Retinal pigment epithelial cell (primary cell): ENCODE measurements at regions not wholly inside any gene's neighbourhood (a gene's known extent, or its start where the extent isn't known, plus 50 kb on each side); places are given as distances from the start of the nearest gene placed in this dataset.

ENCODE experiments used
- DNase-seq: peaks from one replicate; pipeline ENCODE4 v3.0.0-alpha.2; 2010; ENCODE audit warnings: low read depth
- H3K4me3 ChIP-seq: 2 replicates; pipeline ENCODE4 v1.5.1; 2011; ENCODE audit warnings: mild to moderate bottlenecking, low read length, control low read depth, moderate library complexity
- CTCF ChIP-seq: conservative IDR thresholded peaks from 2 replicates; pipeline ENCODE4 v1.5.1; 2011; ENCODE audit warnings: low read depth, low read length, control low read depth, inconsistent platforms

- no peak for DNase-seq
- TF ChIP-seq CTCF: no peak
- H3K4me3 ChIP-seq: no peak overlapping the region
These were observed 804.5 kb downstream of the C4orf33 start for GRCh38 chr4:129900430-129900953.

- DNase-seq: no peak
- no peak overlapping the region for H3K4me3 ChIP-seq
- no peak for TF ChIP-seq CTCF
These were observed 805.3 kb downstream of the C4orf33 start for GRCh38 chr4:129901205-129901604.

GRCh38 chr4:129903861-129904260 lies 807.9 kb downstream of the C4orf33 start:
- DNase-seq: no peak
- no peak overlapping the region for H3K4me3 ChIP-seq
- TF ChIP-seq CTCF: no peak

- H3K4me3 ChIP-seq: no peak overlapping the region
- no peak for TF ChIP-seq CTCF
- DNase-seq: no peak
These were observed 809.3 kb downstream of the C4orf33 start for GRCh38 chr4:129905256-129905655.

- no peak for TF ChIP-seq CTCF
- no peak for DNase-seq
- no peak overlapping the region for H3K4me3 ChIP-seq
These were observed 812.2 kb downstream of the C4orf33 start for GRCh38 chr4:129908117-129908516.

GRCh38 chr4:129916991-129917390 lies 821.0 kb downstream of the C4orf33 start:
- H3K4me3 ChIP-seq: no peak overlapping the region
- DNase-seq: no peak
- no peak for TF ChIP-seq CTCF

- no peak for DNase-seq
- TF ChIP-seq CTCF: no peak
- H3K4me3 ChIP-seq: no peak overlapping the region
These were observed 821.7 kb downstream of the C4orf33 start for GRCh38 chr4:129917651-129918050.
